ENCODE measurements at regions not wholly inside any gene's neighbourhood (a gene's known extent, or its start where the extent isn't known, plus 50 kb on each side); places are given as distances from the start of the nearest gene placed in this dataset.
A peak's percentile ranks its signal among the peaks of the same experiment; 100 is the strongest.

DNA sequence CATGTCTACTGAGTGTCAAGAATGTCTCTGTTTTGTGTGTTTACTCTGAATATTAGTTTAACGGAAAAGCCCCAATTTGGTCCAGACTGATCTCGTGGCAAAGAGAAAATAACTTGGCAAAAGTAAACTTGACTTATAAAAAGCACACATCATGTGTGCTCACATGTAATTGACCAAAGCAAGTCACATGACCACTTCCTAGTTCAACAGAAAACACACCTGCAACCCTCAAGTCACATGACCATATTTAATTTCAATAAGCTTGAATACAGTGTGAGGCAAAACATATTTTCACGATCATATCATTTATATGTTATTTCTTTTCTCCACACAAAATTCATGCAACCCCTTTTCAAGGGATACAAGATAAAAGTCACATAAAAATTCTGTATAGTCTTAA, 662.4 kb downstream of the SLITRK1 start:
- ATAC-seq (ENCODE audit: low read depth) (no peak), DNase-seq (ENCODE audit: low spot score) (no peak)
- Histone ChIP-seq H3K27me3 (ENCODE audit: insufficient read depth, poor library complexity, severe bottlenecking) (no peaks in the 10 kb centered on the region), H3K27ac (ENCODE audit: poor library complexity, severe bottlenecking) (peak overlapping the region; percentile 88), H3K4me3 (ENCODE audit: severe bottlenecking) (no peak overlapping the region), H3K9me3 (ENCODE audit: severe bottlenecking) (peaks cover 3% of the 10 kb centered on the region), H3K36me3 (ENCODE audit: low read depth) (no peaks in the 10 kb centered on the region), H3K4me1 (ENCODE audit: insufficient read depth, poor library complexity, severe bottlenecking) (peaks cover 51% of the 10 kb centered on the region)
- TF ChIP-seq CTCF (IDR thresholded peaks at IDR 0.05; ENCODE audit: poor library complexity, severe bottlenecking), result no peak

DNA sequence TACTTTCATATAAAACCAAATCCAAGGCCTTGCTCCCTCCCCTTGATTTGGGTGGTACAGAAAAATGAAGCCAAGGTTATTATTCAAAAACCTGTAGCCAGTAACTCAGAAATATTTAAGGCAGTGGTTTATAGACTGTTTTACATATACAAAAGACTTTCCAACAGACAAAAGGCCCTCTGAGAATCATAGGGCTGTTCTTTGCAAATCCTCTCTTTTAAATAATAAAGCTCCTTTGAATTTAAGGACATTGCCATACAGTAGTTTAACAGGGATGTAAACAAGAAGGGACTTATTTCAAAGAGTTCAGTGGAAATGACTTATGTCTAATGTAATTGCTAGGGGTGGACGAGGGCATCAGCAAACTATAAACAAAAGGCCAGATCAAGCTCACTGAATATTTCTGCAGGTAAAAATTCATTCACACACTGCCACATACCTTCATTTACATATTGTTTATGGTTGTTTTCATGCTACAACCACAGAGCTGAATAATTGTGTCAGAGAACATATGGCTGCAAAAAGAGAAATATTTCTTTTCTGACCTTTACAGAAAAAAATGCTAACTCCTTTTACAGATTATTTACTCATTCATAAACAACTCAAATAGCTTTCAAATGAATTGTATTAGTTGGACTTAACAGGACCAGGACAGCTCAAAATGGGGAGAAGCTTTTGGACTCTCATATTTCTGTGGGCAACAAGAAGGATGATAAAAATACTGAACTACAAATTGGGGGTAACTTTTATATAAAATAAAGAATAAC, 665.6 kb downstream of the SLITRK1 start:
- no peak for ATAC-seq (ENCODE audit: low read depth)
- H3K36me3 ChIP-seq (ENCODE audit: low read depth), result no peaks in the 10 kb centered on the region
- DNase-seq (ENCODE audit: low spot score), result no peak
- no peak overlapping the region for H3K4me3 ChIP-seq (ENCODE audit: severe bottlenecking)
- peak overlapping the region; percentile 66 for H3K27ac ChIP-seq (ENCODE audit: poor library complexity, severe bottlenecking)
- peaks cover 34% of the 10 kb centered on the region for H3K4me1 ChIP-seq (ENCODE audit: insufficient read depth, poor library complexity, severe bottlenecking)
- no peaks in the 10 kb centered on the region for H3K27me3 ChIP-seq (ENCODE audit: insufficient read depth, poor library complexity, severe bottlenecking)
- H3K9me3 ChIP-seq (ENCODE audit: severe bottlenecking), result peaks cover 3% of the 10 kb centered on the region
- no peak for TF ChIP-seq CTCF (IDR thresholded peaks at IDR 0.05; ENCODE audit: poor library complexity, severe bottlenecking)

DNA sequence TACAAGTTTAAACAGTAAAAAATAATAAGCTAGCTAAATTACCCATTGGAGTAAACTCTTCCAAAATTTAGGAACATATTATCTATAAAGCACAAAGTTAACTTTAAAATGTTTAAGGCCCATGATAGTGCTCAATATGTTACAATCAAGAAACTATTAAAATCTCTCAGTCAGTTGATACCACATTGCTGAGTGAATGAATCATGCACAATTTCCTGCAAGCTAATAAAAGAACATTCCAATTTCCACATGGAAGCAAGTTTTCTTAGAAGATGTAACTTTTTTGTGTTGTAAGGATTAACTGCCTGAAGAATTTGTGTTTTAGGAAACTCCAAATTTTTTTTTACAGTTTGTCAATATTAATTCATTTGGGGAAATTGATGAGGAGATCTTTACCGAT, 666.6 kb downstream of the SLITRK1 start:
- Histone ChIP-seq H3K36me3 (ENCODE audit: low read depth) (no peaks in the 10 kb centered on the region), H3K27ac (ENCODE audit: poor library complexity, severe bottlenecking) (peak overlapping the region; percentile 66), H3K27me3 (ENCODE audit: insufficient read depth, poor library complexity, severe bottlenecking) (no peaks in the 10 kb centered on the region), H3K4me1 (ENCODE audit: insufficient read depth, poor library complexity, severe bottlenecking) (peaks cover 23% of the 10 kb centered on the region), H3K4me3 (ENCODE audit: severe bottlenecking) (no peak overlapping the region), H3K9me3 (ENCODE audit: severe bottlenecking) (peaks cover 3% of the 10 kb centered on the region)
- ATAC-seq (ENCODE audit: low read depth) (peak; percentile 77), DNase-seq (ENCODE audit: low spot score) (no peak)
- TF ChIP-seq CTCF (IDR thresholded peaks at IDR 0.05; ENCODE audit: poor library complexity, severe bottlenecking), result no peak

- DNase-seq (ENCODE audit: low spot score), result no peak
- no peak overlapping the region for H3K4me3 ChIP-seq (ENCODE audit: severe bottlenecking)
Observed at GRCh38 chr13:83214452-83214851, 667.8 kb downstream of the SLITRK1 start.

More at GRCh38 chr13:83214452-83214851, 667.8 kb downstream of the SLITRK1 start:
- Histone ChIP-seq H3K27me3 (ENCODE audit: insufficient read depth, poor library complexity, severe bottlenecking) (no peaks in the 10 kb centered on the region), H3K36me3 (ENCODE audit: low read depth) (no peaks in the 10 kb centered on the region), H3K27ac (ENCODE audit: poor library complexity, severe bottlenecking) (peak overlapping the region; percentile 66), H3K4me1 (ENCODE audit: insufficient read depth, poor library complexity, severe bottlenecking) (peaks cover 15% of the 10 kb centered on the region), H3K9me3 (ENCODE audit: severe bottlenecking) (peaks cover 7% of the 10 kb centered on the region)
- no peak for TF ChIP-seq CTCF (IDR thresholded peaks at IDR 0.05; ENCODE audit: poor library complexity, severe bottlenecking)
- ATAC-seq (ENCODE audit: low read depth), result no peak
